ENCODE measurements at regions not wholly inside any gene's neighbourhood (a gene's known extent, or its start where the extent isn't known, plus 50 kb on each side); places are given as distances from the start of the nearest gene placed in this dataset.
A peak's percentile ranks its signal among the peaks of the same experiment; 100 is the strongest.

DNA sequence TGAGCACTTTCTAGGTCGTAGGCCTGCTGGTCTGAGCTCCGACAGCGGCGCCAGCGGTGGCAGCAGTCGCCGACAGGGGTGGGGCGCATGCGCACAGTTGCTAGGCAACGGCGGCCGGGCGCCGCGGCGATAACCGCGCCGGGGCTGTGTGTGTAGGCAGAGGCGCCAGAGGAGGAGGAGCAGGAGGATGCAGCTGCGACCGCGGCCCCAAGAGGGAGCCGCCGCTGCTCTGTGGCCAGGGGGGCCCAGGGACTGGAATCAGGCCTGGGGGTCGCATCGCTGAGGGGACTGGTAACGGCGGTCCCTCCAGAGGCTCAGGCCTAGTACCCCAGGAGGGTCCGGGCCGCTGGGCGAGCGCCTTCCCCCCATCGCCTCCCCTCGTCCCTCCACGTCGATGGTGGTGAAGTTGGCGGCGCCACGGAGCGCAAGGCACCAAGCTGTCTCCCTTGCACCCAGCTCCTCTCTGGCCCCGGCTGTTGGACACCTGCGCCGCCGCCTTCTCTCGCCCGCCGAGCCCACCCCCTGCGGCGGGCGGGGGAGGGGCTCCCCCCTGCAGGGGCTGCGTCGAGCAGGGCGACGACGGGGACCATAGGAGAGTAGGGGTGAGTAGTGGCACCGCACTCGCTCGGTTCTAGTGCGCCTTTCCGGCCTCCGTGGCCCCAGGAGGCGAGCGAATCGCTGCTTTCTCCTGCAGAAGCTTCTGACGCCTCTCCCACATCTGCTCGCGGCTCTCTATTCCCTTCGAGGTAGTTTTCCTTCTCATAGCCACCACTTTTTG lies 58.6 kb upstream of the ZC4H2 start, which contains the start of gene ZC3H12B:
Gene ZC3H12B, plus strand, starts transcription at position 159 of the 778 bp plus-strand sequence.
- peaks cover 4% of the 10 kb centered on the region for H3K36me3 Mint-ChIP-seq (ENCODE audit: low read depth)
- POLR2A ChIA-PET = interaction anchor here (1.6 to 2.2 kb wide), 2 partner anchors 59 to 500 kb away, joined by 9 to 12 read pairs; partner anchors contain the start of genes LAS1L and ZC4H2
- peaks cover 14% of the 10 kb centered on the region for H3K4me1 Mint-ChIP-seq
- TF ChIP-seq, protein P1, sequence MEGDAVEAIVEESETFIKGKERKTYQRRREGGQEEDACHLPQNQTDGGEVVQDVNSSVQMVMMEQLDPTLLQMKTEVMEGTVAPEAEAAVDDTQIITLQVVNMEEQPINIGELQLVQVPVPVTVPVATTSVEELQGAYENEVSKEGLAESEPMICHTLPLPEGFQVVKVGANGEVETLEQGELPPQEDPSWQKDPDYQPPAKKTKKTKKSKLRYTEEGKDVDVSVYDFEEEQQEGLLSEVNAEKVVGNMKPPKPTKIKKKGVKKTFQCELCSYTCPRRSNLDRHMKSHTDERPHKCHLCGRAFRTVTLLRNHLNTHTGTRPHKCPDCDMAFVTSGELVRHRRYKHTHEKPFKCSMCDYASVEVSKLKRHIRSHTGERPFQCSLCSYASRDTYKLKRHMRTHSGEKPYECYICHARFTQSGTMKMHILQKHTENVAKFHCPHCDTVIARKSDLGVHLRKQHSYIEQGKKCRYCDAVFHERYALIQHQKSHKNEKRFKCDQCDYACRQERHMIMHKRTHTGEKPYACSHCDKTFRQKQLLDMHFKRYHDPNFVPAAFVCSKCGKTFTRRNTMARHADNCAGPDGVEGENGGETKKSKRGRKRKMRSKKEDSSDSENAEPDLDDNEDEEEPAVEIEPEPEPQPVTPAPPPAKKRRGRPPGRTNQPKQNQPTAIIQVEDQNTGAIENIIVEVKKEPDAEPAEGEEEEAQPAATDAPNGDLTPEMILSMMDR (IDR thresholded peaks at IDR 0.05) = no peak
- intact Hi-C loops (cut with micrococcal nuclease) = loop anchor here (1.0 to 5.0 kb wide), 5 partner anchors 59 to 1474 kb away; partner anchors contain the start of genes LAS1L and ZC4H2
- ATAC-seq (ENCODE audit: low read depth) = peak; percentile 91
- H3K4me3 Mint-ChIP-seq = peak within 1 kb of the TSS; percentile 94
- CTCF ChIA-PET = interaction anchor here (0.9 kb wide), 1 partner anchor 59 kb away, joined by 3 read pairs; no protein-coding TSS in a partner anchor
- DNase-seq = peak; percentile 76
- peak within 1 kb of the TSS; percentile 92 for H3K27ac Mint-ChIP-seq
- no peaks in the 10 kb centered on the region for H3K27me3 Mint-ChIP-seq
- H3K9me3 Mint-ChIP-seq = no peaks in the 10 kb centered on the region

DNA sequence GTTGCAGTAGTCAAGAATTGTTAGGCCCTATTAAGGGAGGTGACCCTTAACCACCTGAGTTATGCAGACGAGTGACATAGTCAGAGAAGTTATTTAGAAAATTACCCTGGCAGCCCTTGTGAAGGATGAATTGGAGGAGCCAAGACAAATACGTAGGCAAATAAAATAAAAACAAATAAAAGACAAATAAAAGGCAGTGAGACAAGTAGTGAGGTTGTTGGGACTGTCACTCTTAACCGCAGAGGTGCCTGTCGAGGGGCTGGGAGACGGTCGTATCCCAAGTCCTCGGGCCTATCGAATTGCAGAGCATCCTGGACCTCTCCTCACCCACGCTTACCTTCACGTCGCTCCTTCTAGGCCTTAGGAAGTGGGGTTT lies 58.0 kb upstream of the ZC4H2 start:
- CTCF ChIA-PET = no interaction called here
- TF ChIP-seq, protein P1 (IDR thresholded peaks at IDR 0.05) = no peak
- Mint-ChIP-seq H3K4me3 (peak overlapping the region; percentile 94), H3K36me3 (ENCODE audit: low read depth) (peaks cover 8% of the 10 kb centered on the region), H3K4me1 (peaks cover 14% of the 10 kb centered on the region), H3K9me3 (no peaks in the 10 kb centered on the region), H3K27ac (peak overlapping the region; percentile 92), H3K27me3 (no peaks in the 10 kb centered on the region)
- intact Hi-C loops (cut with micrococcal nuclease) = loop anchor here (1.0 to 2.0 kb wide), 4 partner anchors 58 to 1473 kb away; partner anchors contain the start of genes LAS1L and ZC4H2
- DNase-seq = no peak
- POLR2A ChIA-PET = interaction anchor here (1.6 to 2.2 kb wide), 2 partner anchors 58 to 500 kb away, joined by 9 to 12 read pairs; partner anchors contain the start of genes LAS1L and ZC4H2
- ATAC-seq (ENCODE audit: low read depth) = no peak

All from activated B cell treated with CpG ODN at 0.5 μM for 24 hours (primary cell).